GM10248 (cell line): ENCODE measurements at regions not wholly inside any gene's neighbourhood (a gene's known extent, or its start where the extent isn't known, plus 50 kb on each side); places are given as distances from the start of the nearest gene placed in this dataset.

Experiments used
- CTCF ChIA-PET: fragments of 300-600 bp; sonication (Branson Sonifier 250); formaldehyde crosslinking; extraction: SDS; loops from one replicate; lab custom pipeline; 2021; ENCODE audit warnings: antibody characterized with exemption; lab: Yijun Ruan, JAX
- POLR2A ChIA-PET: fragments of 350-650 bp; sonication (Branson Sonifier 250); formaldehyde crosslinking; extraction: SDS; loops from one replicate; lab custom pipeline; 2020; ENCODE audit warnings: antibody characterized with exemption; lab: Yijun Ruan, JAX
- DNase-seq: peaks from one replicate; pipeline ENCODE4 v3.0.0; 2012; ENCODE audit errors: extremely low spot score
- TF ChIP-seq, protein P1 (sequence below): IDR thresholded peaks from 2 replicates; pipeline ENCODE4 v1.5.1; 2012; ENCODE audit warnings: mild to moderate bottlenecking, low read depth; ENCODE audit errors: extremely low read depth, missing control alignments, control extremely low read depth

DNA sequence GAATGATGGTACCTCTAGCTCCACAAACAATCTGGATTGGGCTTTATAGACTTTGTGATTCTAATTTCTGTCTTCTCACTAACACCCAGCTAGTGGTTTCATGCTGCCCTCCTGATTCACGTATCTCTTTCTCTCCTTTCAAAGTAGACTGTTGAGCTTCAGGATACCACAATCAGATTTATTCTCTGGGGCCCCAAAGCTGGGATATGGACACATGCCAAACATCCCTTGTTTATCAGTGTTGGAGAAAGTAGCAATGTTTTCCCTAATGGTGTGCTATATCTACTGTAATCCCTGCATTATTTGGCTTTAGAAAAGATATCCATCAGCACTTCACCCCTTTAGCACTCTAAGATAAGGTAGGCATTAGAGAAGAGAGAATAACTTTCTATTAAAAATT is 361.0 kb downstream of the FGF10 start:
- DNase-seq: no peak
- TF ChIP-seq, protein P1, sequence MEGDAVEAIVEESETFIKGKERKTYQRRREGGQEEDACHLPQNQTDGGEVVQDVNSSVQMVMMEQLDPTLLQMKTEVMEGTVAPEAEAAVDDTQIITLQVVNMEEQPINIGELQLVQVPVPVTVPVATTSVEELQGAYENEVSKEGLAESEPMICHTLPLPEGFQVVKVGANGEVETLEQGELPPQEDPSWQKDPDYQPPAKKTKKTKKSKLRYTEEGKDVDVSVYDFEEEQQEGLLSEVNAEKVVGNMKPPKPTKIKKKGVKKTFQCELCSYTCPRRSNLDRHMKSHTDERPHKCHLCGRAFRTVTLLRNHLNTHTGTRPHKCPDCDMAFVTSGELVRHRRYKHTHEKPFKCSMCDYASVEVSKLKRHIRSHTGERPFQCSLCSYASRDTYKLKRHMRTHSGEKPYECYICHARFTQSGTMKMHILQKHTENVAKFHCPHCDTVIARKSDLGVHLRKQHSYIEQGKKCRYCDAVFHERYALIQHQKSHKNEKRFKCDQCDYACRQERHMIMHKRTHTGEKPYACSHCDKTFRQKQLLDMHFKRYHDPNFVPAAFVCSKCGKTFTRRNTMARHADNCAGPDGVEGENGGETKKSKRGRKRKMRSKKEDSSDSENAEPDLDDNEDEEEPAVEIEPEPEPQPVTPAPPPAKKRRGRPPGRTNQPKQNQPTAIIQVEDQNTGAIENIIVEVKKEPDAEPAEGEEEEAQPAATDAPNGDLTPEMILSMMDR: no peak
- ChIA-PET CTCF (no interaction called here), POLR2A (no interaction called here)

DNA sequence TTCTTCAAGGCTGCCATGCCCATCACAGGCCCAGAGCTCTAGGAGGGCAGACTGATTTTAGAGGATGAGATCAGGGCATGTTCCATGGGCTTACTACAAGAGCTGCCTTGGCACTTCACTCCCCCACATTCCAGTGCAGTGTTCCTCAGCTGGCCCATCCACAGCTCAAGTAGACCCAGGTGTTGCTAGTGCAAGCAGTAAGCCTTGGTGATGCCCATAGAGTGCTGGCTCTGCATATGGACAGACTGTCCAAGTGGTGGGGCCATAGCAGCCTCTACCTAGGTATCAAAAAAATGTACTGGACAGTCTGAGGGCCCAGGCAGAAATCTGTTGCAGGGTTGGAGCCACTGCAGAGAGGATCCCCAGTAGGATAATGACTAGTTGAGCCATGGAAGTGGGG is 366.6 kb downstream of the FGF10 start:
- no peak for DNase-seq
- CTCF ChIA-PET: interaction anchor here (1.3 to 1.9 kb wide), 3 partner anchors 10 to 23 kb away, joined by 3 to 6 read pairs (median 5); no protein-coding TSS in a partner anchor
- POLR2A ChIA-PET: no interaction called here
- TF ChIP-seq, protein P1: no peak

DNA sequence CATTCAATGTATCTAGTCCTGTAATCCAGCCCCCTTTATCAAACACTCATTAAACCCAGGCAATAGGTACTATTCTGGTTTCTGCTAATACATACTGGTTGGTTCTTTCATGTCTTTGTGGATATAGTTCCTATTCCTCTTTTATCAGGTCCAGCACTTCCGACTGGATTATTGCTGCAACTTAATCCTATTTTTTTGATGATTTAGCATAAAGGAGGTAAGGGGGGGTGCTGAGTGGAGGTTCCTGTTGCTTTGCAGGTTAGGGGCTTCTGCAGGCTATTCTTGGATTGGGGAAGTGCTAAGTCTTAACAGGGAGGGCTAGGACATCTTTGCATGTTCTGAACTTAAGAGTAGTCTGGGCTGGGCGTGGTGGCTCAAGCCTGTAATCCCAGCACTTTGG is 377.7 kb downstream of the FGF10 start:
- TF ChIP-seq, protein P1: no peak
- ChIA-PET CTCF (interaction anchor here (1.4 kb wide), 1 partner anchor 22 kb away, joined by 3 read pairs; no protein-coding TSS in a partner anchor), POLR2A (no interaction called here)
- no peak for DNase-seq

DNA sequence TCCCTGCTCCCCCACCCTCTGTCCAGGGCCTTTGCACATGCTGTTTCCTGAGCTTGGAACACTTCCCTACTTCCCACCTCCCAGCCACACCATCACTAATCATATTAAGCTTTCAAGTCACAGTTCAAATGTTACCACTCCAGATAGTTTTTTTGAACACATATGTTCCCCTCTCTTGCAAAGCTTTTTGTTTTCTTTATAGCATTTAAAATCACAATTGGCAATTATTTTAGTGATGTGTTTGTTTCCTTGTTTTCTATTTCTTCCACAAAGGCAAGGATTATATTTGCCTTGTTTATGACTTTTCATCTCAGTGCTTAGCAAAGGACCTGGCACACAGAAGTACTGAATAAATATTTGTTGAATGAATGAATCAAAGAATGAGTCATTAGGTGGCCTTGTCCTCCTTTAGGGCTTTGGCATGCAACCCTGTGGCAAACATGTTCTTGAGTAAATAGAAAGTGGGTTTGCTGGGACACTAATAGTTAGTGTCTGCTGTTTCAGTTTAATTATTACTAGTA is 386.8 kb downstream of the FGF10 start:
- TF ChIP-seq, protein P1: no peak
- CTCF ChIA-PET: no interaction called here
- no peak for DNase-seq
- POLR2A ChIA-PET: no interaction called here

DNA sequence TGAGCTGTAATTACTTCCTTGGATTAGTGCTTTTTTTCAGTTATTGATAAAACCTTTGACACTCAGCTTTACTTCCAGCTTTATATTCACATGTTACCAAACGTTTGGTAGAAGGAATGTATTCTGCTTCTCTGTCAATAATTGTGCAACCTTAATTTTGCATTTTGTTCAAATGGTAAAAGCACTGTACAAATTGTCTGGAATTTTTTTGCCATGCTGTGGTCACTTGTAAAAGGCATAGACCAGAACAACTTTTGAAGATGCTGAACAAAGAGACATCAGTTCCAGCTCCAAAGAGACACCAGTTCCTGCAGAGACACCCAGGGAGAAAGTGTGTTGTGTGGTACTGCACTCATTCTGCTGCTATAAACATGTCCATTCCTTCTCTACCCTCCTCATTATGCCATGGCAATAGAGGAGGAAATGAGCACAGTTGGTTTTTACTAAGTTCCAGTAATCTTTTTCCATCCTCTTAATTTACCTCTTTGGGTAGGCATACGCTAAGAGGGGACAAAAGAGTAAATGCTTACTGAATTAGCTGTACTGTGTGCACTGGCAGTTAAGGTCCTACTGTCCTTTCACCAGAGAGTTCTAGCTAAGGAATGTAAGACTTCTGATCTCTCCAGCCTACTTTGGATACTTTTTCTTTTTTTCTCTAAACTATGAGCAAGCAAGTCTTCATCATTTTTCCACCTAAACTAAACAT is 387.4 kb downstream of the FGF10 start:
- ChIA-PET POLR2A (no interaction called here), CTCF (no interaction called here)
- TF ChIP-seq, protein P1: no peak

DNA sequence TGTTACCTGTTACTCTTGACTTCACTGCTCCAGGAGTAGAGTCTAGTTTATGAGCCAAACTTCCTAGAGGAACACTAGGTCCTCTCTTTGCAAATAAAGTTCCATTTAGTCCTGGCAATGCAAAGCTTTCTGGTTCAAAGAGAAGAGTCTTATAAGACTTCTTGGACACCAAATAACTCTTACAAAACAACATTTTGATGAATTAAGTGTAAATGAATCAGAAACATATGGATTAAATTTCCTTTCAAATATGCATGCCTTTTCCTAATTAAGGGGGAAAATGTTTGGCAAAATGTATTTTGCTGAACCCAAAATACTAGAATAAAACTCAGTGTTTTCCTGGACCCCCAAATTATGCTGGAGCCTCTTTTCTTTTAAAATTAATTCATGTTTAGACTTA is 388.0 kb downstream of the FGF10 start:
- TF ChIP-seq, protein P1: no peak
- no peak for DNase-seq
- ChIA-PET POLR2A (no interaction called here), CTCF (no interaction called here)

More for the DNA sequence above, 387.4 kb downstream of the FGF10 start:
- no peak for DNase-seq
